GM12874 (cell line): ENCODE measurements at regions not wholly inside any gene's neighbourhood (a gene's known extent, or its start where the extent isn't known, plus 50 kb on each side); places are given as distances from the start of the nearest gene placed in this dataset.

Source experiments
- CTCF ChIP-seq: IDR thresholded peaks from 2 replicates; pipeline ENCODE4 v1.5.1; 2011; ENCODE audit warnings: low read depth, mild to moderate bottlenecking, control low read depth, low read length, moderate library complexity; ENCODE audit not compliant: insufficient read depth

GRCh38 chr3:7871003-7871560 lies 630.5 kb upstream of the LMCD1 start:
- TF ChIP-seq CTCF, result no peak

- TF ChIP-seq CTCF, result no peak
These were observed 627.5 kb upstream of the LMCD1 start for GRCh38 chr3:7874116-7874515.

- no peak for TF ChIP-seq CTCF
These were observed 625.7 kb upstream of the LMCD1 start for GRCh38 chr3:7875925-7876324.

GRCh38 chr3:7876741-7877297 lies 624.8 kb upstream of the LMCD1 start:
- no peak for TF ChIP-seq CTCF

GRCh38 chr3:7877312-7877711 lies 624.3 kb upstream of the LMCD1 start:
- no peak for TF ChIP-seq CTCF

GRCh38 chr3:7879572-7879971 lies 622.1 kb upstream of the LMCD1 start:
- TF ChIP-seq CTCF, result no peak

- TF ChIP-seq CTCF, result no peak
These were observed 619.7 kb upstream of the LMCD1 start for GRCh38 chr3:7881946-7882345.
